SK-N-SH (cell line): ENCODE measurements at regions not wholly inside any gene's neighbourhood (a gene's known extent, or its start where the extent isn't known, plus 50 kb on each side); places are given as distances from the start of the nearest gene placed in this dataset.

Source experiments
- CTCF ChIA-PET: fragments of 300-600, 350-600 bp; formaldehyde crosslinking; extraction: SDS; loops from one replicate; lab custom pipeline; 2021; lab: Yijun Ruan, JAX
- POLR2A ChIA-PET: fragments of 350-600 bp; sonication (Branson Sonifier 250); formaldehyde crosslinking; extraction: SDS; loops from one replicate; lab custom pipeline; 2020; ENCODE audit warnings: antibody characterized with exemption, inconsistent platforms; lab: Yijun Ruan, JAX
- DNase-seq: peaks from one replicate; pipeline ENCODE4 v3.0.0; 2012
- H2AFZ ChIP-seq: fragments of 200-600 bp; sonication (generic); 2 replicates; pipeline ENCODE4 v1.8.1; 2016; ENCODE audit warnings: antibody characterized with exemption, mild to moderate bottlenecking, low read depth
- H3F3A ChIP-seq: fragments of 200-600 bp; sonication (generic); replicated peaks from 2 replicates; pipeline ENCODE3; 2016; ENCODE audit warnings: antibody characterized with exemption, mild to moderate bottlenecking; ENCODE audit not compliant: insufficient read depth
- H3K27ac ChIP-seq, 2 experiments: fragments of 200-500 bp in 1 of 2; fragments of 200-600 bp in 1 of 2; sonication (Bioruptor generic) in 1 of 2; sonication (generic), shearing (Covaris generic) in 1 of 2; 2 replicates each; pipeline versions ENCODE4 v1.5.1 to v1.6.1; 2014 to 2016; ENCODE audit warnings: low read depth in 2 of 2, inconsistent platforms in 1 of 2, low read length in 1 of 2, mild to moderate bottlenecking in 1 of 2, mixed read lengths in 1 of 2
- H3K27me3 ChIP-seq: fragments of 200-600 bp; sonication (generic), shearing (Covaris generic); 2 replicates; pipeline ENCODE4 v1.6.1; 2016; ENCODE audit warnings: mixed run types; ENCODE audit not compliant: insufficient read depth
- H3K36me3 ChIP-seq, 2 experiments: fragments of 200-500 bp in 1 of 2; fragments of 200-600 bp in 1 of 2; sonication (Bioruptor generic) in 1 of 2; sonication (generic) in 1 of 2; replicated peaks in 1 of 2; 2 replicates each; pipeline versions ENCODE3 to v1.5.1; 2014 to 2016; ENCODE audit warnings: low read length in 1 of 2, mild to moderate bottlenecking in 1 of 2; ENCODE audit not compliant: insufficient read depth in 2 of 2, control insufficient read depth in 1 of 2
- H3K4me1 ChIP-seq, 2 experiments: fragments of 200-500 bp in 1 of 2; fragments of 200-600 bp in 1 of 2; sonication (Bioruptor generic) in 1 of 2; sonication (generic), shearing (Covaris generic) in 1 of 2; 2 replicates each; pipeline versions ENCODE4 v1.5.1 to v1.6.1; 2014 to 2016; ENCODE audit warnings: low read depth in 1 of 2, low read length in 1 of 2, mixed run types in 1 of 2; ENCODE audit not compliant: insufficient read depth in 2 of 2, control insufficient read depth in 1 of 2
- H3K4me2 ChIP-seq: fragments of 200-600 bp; sonication (generic), shearing (Covaris generic); 2 replicates; pipeline ENCODE4 v1.6.1; 2017; ENCODE audit warnings: mixed run types
- H3K4me3 ChIP-seq, 2 experiments: fragments of 200-500 bp in 1 of 2; fragments of 200-600 bp in 1 of 2; sonication (Bioruptor generic) in 1 of 2; sonication (generic), shearing (Covaris generic) in 1 of 2; 2 replicates each; pipeline versions ENCODE4 v1.5.1 to v1.8.1; 2014 to 2016; ENCODE audit warnings: low read depth in 2 of 2, inconsistent platforms in 1 of 2, low read length in 1 of 2, mild to moderate bottlenecking in 1 of 2, mixed read lengths in 1 of 2, moderate library complexity in 1 of 2
- H3K79me2 ChIP-seq: fragments of 200-600 bp; sonication (generic); 2 replicates; pipeline ENCODE4 v1.8.1; 2017; ENCODE audit warnings: mild to moderate bottlenecking; ENCODE audit not compliant: insufficient read depth
- H3K9ac ChIP-seq: fragments of 200-600 bp; sonication (generic); 2 replicates; pipeline ENCODE4 v1.6.1; 2017; ENCODE audit warnings: mixed run types
- H3K9me2 ChIP-seq: fragments of 200-600 bp; sonication (generic); 2 replicates; pipeline ENCODE4 v1.6.1; 2017; ENCODE audit warnings: mixed run types
- H3K9me3 ChIP-seq: fragments of 200-600 bp; sonication (generic); 2 replicates; pipeline ENCODE4 v1.6.1; 2017; ENCODE audit warnings: mixed run types, mild to moderate bottlenecking, moderate library complexity
- H4K20me1 ChIP-seq: fragments of 200-600 bp; sonication (generic); 2 replicates; pipeline ENCODE4 v1.6.1; 2017; ENCODE audit warnings: mild to moderate bottlenecking, mixed run types; ENCODE audit not compliant: insufficient read depth
- CHD2 ChIP-seq: fragments of 150-350 bp; IDR thresholded peaks from 2 replicates; pipeline ENCODE4 v1.6.1; 2018; ENCODE audit warnings: low read length; ENCODE audit not compliant: partially characterized antibody
- EZH2phosphoT487 ChIP-seq: fragments of 200-600 bp; sonication (generic); IDR thresholded peaks from 2 replicates; pipeline ENCODE4 v1.6.1; 2017; ENCODE audit warnings: low read depth, mixed run types, mild to moderate bottlenecking, antibody characterized with exemption, moderate library complexity, borderline replicate concordance
- FOXJ3 ChIP-seq: sonication (generic); formaldehyde crosslinking; IDR thresholded peaks from 2 replicates; pipeline ENCODE4 v1.5.1; 2020; ENCODE audit warnings: mild to moderate bottlenecking, missing genetic modification reagents
- GABPA ChIP-seq: IDR thresholded peaks from 2 replicates; pipeline ENCODE4 v1.4.0; 2012; ENCODE audit warnings: low read depth, mild to moderate bottlenecking
- MXI1 ChIP-seq: IDR thresholded peaks from 2 replicates; pipeline ENCODE4 v1.6.1; 2012; ENCODE audit warnings: mild to moderate bottlenecking, low read depth, low read length, improper control_type of control experiment
- POLR2AphosphoS5 ChIP-seq: IDR thresholded peaks from 2 replicates; pipeline ENCODE4 v1.6.1; 2012; ENCODE audit warnings: low read depth, low read length
- RCOR1 ChIP-seq: fragments of 150-350 bp; IDR thresholded peaks from 2 replicates; pipeline ENCODE4 v1.6.1; 2017; ENCODE audit warnings: antibody characterized with exemption, low read length
- SIN3A ChIP-seq: IDR thresholded peaks from 2 replicates; pipeline ENCODE4 v1.6.1; 2012; ENCODE audit warnings: low read depth, mild to moderate bottlenecking, low read length, moderate library complexity, borderline replicate concordance
- TCF12 ChIP-seq: IDR thresholded peaks from 2 replicates; pipeline ENCODE4 v1.4.0; 2012
- WGBS: methylation state at CpG from one replicate; pipeline ENCODE4 v1.1.6; 2017; ENCODE audit warnings: low lambda C conversion rate; 5-methylcytosine and 5-hydroxymethylcytosine counted together
- TF ChIP-seq, protein P1 (sequence below): IDR thresholded peaks from 2 replicates; pipeline ENCODE4 v1.4.0; 2012; ENCODE audit warnings: low read depth
- TF ChIP-seq, protein P2 (sequence below): fragments of 200-600 bp; sonication (generic); IDR thresholded peaks from 2 replicates; pipeline ENCODE4 v1.6.1; 2017; ENCODE audit warnings: antibody characterized with exemption, mild to moderate bottlenecking, moderate library complexity
- TF ChIP-seq, protein P3 (sequence below): IDR thresholded peaks from 2 replicates; pipeline ENCODE4 v1.4.0; 2012; ENCODE audit warnings: low read depth, borderline replicate concordance

DNA sequence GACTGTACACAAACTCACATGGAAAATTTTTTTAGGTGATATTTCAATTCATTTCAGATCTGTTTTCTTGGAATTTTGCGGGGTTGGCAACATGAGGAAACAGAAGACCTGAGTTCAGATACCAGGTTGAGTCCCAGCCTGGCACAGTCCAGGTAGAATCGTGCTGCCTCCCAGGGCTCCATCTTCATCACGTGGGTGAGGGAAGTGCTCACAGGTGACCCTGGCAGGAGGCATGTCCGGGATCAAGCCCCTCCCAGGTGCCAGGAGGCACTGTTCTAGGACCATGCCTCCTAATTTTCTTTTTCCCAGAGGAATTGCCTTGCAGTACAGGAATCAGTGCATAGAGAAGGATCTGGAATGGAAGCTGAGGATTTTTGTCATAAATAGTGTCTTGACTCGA lies 318.3 kb upstream of the IRX4 start:
- no peak overlapping the region for H3K4me2 ChIP-seq
- H3K36me3 ChIP-seq: no peaks in the 10 kb centered on the region
- POLR2A ChIA-PET: no interaction called here
- no peak overlapping the region for H3K9ac ChIP-seq
- H3K9me3 ChIP-seq: no peaks in the 10 kb centered on the region
- H3F3A ChIP-seq: no peaks in the 10 kb centered on the region
- H4K20me1 ChIP-seq: no peaks in the 10 kb centered on the region
- H3K27ac ChIP-seq: no peak overlapping the region
- no peaks in the 10 kb centered on the region for H3K4me1 ChIP-seq
- H3K79me2 ChIP-seq: no peaks in the 10 kb centered on the region
- DNase-seq: no peak
- peaks cover 63% of the 10 kb centered on the region for H3K27me3 ChIP-seq
- WGBS: 1% methylated on average over 5 of the region's 5 CpGs
- H3K9me2 ChIP-seq: no peaks in the 10 kb centered on the region
- CTCF ChIA-PET: no interaction called here
- no peak overlapping the region for H3K4me3 ChIP-seq
- H2AFZ ChIP-seq: no peak overlapping the region
- TF ChIP-seq GABPA (no peak), POLR2AphosphoS5 (no peak)
- TF ChIP-seq, protein P1, sequence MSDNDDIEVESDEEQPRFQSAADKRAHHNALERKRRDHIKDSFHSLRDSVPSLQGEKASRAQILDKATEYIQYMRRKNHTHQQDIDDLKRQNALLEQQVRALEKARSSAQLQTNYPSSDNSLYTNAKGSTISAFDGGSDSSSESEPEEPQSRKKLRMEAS: no peak

DNA sequence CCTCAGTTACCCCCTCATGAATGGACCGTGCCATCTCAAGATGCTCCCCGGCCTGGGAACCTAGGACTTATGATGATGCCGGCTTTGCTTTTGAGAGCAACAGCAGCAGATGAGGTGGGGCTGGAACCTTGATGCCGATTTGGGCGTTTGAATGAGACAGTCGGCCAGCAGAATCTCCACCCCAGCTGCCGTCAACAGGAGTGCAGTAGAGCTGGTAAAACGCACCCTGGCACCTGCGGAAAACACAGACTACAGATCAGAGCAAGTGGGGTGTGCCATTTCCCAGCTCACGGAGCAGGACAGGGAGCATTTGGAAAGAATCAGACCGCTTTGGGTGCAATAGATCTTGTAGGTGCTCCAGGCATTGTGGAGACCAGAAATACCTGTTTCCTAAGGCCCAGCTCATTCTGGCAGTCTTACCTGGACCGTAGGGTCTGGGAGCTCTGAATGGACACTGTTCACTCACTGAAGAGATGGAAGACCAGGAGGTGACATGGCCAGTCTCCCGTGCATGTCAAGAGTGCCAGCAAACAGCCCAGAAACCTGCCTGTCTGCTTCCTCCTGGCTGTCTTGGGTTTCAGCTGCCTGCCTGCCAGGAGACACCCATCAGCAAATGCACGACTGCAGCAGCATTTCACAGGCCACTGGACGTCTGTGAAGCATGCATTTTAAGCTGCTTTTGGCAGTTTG lies 317.7 kb upstream of the IRX4 start:
- Histone ChIP-seq H3K27me3 (peaks cover 59% of the 10 kb centered on the region), H3K36me3 (no peaks in the 10 kb centered on the region), H2AFZ (no peak overlapping the region), H4K20me1 (no peaks in the 10 kb centered on the region), H3K27ac (no peak overlapping the region), H3K9ac (no peak overlapping the region), H3K9me3 (no peaks in the 10 kb centered on the region), H3K79me2 (no peaks in the 10 kb centered on the region), H3K4me2 (no peak overlapping the region), H3K4me3 (no peak overlapping the region), H3K4me1 (no peaks in the 10 kb centered on the region), H3K9me2 (no peaks in the 10 kb centered on the region), H3F3A (no peaks in the 10 kb centered on the region)
- TF ChIP-seq RCOR1: no peak
- TF ChIP-seq EZH2phosphoT487: no peak
- no peak for TF ChIP-seq FOXJ3 (CRISPR knock-in tag)
- no peak for TF ChIP-seq SIN3A
- TF ChIP-seq, protein P2, sequence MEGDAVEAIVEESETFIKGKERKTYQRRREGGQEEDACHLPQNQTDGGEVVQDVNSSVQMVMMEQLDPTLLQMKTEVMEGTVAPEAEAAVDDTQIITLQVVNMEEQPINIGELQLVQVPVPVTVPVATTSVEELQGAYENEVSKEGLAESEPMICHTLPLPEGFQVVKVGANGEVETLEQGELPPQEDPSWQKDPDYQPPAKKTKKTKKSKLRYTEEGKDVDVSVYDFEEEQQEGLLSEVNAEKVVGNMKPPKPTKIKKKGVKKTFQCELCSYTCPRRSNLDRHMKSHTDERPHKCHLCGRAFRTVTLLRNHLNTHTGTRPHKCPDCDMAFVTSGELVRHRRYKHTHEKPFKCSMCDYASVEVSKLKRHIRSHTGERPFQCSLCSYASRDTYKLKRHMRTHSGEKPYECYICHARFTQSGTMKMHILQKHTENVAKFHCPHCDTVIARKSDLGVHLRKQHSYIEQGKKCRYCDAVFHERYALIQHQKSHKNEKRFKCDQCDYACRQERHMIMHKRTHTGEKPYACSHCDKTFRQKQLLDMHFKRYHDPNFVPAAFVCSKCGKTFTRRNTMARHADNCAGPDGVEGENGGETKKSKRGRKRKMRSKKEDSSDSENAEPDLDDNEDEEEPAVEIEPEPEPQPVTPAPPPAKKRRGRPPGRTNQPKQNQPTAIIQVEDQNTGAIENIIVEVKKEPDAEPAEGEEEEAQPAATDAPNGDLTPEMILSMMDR: no peak
- TF ChIP-seq CHD2: no peak
- no peak for TF ChIP-seq TCF12
- TF ChIP-seq, protein P3, sequence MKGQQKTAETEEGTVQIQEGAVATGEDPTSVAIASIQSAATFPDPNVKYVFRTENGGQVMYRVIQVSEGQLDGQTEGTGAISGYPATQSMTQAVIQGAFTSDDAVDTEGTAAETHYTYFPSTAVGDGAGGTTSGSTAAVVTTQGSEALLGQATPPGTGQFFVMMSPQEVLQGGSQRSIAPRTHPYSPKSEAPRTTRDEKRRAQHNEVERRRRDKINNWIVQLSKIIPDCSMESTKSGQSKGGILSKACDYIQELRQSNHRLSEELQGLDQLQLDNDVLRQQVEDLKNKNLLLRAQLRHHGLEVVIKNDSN: no peak
- no peak for TF ChIP-seq MXI1
- no peak for TF ChIP-seq POLR2AphosphoS5
- WGBS: 1% methylated on average over 13 of the region's 15 CpGs
- DNase-seq: no peak
- POLR2A ChIA-PET: no interaction called here
- CTCF ChIA-PET: no interaction called here
